HEK293 (cell line): ENCODE measurements at regions not wholly inside any gene's neighbourhood (a gene's known extent, or its start where the extent isn't known, plus 50 kb on each side); places are given as distances from the start of the nearest gene placed in this dataset.

ENCODE experiments used
- OVOL3 ChIP-seq: fragments of 450-650 bp; formaldehyde crosslinking; IDR thresholded peaks from 2 replicates; pipeline ENCODE4 v1.5.1; 2016; ENCODE audit warnings: missing biosample characterization, missing genetic modification characterization
- SETDB1 ChIP-seq: IDR thresholded peaks from one replicate; pipeline ENCODE4 v1.6.1; 2017; ENCODE audit warnings: mild to moderate bottlenecking, low read length, moderate library complexity, mixed read lengths; ENCODE audit not compliant: insufficient read length
- TCF7L2 ChIP-seq: IDR thresholded peaks from 2 replicates; pipeline ENCODE4 v1.6.1; 2011; ENCODE audit warnings: low read depth, mild to moderate bottlenecking, inconsistent platforms, low read length, moderate library complexity, borderline replicate concordance
- ZBTB48 ChIP-seq: fragments of 450-650 bp; formaldehyde crosslinking; IDR thresholded peaks from 2 replicates; pipeline ENCODE4 v1.5.1; 2016; ENCODE audit warnings: missing biosample characterization, missing genetic modification characterization
- ZNF214 ChIP-seq: fragments of 450-650 bp; formaldehyde crosslinking; IDR thresholded peaks from 2 replicates; pipeline ENCODE4 v1.5.1; 2017; ENCODE audit warnings: missing biosample characterization, mild to moderate bottlenecking, missing genetic modification characterization, borderline replicate concordance
- ZNF335 ChIP-seq: fragments of 450-650 bp; formaldehyde crosslinking; conservative IDR thresholded peaks from 2 replicates; pipeline ENCODE4 v1.5.1; 2016; ENCODE audit warnings: missing biosample characterization, missing genetic modification characterization
- ZNF350 ChIP-seq: fragments of 450-650 bp; formaldehyde crosslinking; IDR thresholded peaks from 2 replicates; pipeline ENCODE4 v1.5.0; 2017; ENCODE audit warnings: missing biosample characterization, mild to moderate bottlenecking, missing genetic modification characterization
- ZNF423 ChIP-seq: fragments of 450-650 bp; formaldehyde crosslinking; IDR thresholded peaks from 2 replicates; pipeline ENCODE4 v1.5.1; 2016; ENCODE audit warnings: missing biosample characterization, missing genetic modification characterization
- ZNF561 ChIP-seq: fragments of 450-650 bp; IDR thresholded peaks from 2 replicates; pipeline ENCODE4 v1.5.1; 2018; ENCODE audit warnings: missing biosample characterization, missing genetic modification characterization, borderline replicate concordance
- TF ChIP-seq, protein P1 (sequence below): fragments of 450-650 bp; formaldehyde crosslinking; IDR thresholded peaks from 2 replicates; pipeline ENCODE4 v1.5.1; 2016; ENCODE audit warnings: missing biosample characterization, missing genetic modification characterization

DNA sequence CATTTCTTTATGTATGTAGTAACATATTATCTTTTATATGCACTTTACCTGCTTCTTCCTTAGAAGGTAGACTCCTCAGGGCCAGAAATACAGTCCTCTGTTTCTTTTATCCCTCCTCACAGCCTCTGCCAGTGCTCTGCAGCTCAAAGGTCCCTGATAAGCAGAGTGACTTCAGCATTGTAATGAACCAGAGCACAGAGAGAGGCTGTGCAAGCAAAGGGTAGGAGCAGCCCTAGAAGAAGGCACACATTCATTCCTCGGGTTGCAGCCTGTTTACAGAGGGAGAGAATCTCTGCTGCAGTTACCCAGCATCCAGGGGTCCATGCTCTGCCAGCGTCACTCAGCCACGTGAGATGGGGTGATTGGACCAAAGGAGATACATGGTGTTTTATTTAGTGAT is 101.1 kb downstream of the RHOU start:
- TF ChIP-seq SETDB1 (no peak), OVOL3 (tag by site-specific recombination) (no peak), TCF7L2 (no peak), ZNF561 (tag by site-specific recombination) (no peak), ZNF335 (tag by site-specific recombination) (no peak), ZNF423 (tag by site-specific recombination) (no peak), ZNF350 (no peak), ZNF214 (tag by site-specific recombination) (no peak), ZBTB48 (tag by site-specific recombination) (no peak)
- TF ChIP-seq, protein P1, sequence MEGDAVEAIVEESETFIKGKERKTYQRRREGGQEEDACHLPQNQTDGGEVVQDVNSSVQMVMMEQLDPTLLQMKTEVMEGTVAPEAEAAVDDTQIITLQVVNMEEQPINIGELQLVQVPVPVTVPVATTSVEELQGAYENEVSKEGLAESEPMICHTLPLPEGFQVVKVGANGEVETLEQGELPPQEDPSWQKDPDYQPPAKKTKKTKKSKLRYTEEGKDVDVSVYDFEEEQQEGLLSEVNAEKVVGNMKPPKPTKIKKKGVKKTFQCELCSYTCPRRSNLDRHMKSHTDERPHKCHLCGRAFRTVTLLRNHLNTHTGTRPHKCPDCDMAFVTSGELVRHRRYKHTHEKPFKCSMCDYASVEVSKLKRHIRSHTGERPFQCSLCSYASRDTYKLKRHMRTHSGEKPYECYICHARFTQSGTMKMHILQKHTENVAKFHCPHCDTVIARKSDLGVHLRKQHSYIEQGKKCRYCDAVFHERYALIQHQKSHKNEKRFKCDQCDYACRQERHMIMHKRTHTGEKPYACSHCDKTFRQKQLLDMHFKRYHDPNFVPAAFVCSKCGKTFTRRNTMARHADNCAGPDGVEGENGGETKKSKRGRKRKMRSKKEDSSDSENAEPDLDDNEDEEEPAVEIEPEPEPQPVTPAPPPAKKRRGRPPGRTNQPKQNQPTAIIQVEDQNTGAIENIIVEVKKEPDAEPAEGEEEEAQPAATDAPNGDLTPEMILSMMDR (tag by site-specific recombination) = no peak
